ENCODE measurements at regions not wholly inside any gene's neighbourhood (a gene's known extent, or its start where the extent isn't known, plus 50 kb on each side); places are given as distances from the start of the nearest gene placed in this dataset.

DNA sequence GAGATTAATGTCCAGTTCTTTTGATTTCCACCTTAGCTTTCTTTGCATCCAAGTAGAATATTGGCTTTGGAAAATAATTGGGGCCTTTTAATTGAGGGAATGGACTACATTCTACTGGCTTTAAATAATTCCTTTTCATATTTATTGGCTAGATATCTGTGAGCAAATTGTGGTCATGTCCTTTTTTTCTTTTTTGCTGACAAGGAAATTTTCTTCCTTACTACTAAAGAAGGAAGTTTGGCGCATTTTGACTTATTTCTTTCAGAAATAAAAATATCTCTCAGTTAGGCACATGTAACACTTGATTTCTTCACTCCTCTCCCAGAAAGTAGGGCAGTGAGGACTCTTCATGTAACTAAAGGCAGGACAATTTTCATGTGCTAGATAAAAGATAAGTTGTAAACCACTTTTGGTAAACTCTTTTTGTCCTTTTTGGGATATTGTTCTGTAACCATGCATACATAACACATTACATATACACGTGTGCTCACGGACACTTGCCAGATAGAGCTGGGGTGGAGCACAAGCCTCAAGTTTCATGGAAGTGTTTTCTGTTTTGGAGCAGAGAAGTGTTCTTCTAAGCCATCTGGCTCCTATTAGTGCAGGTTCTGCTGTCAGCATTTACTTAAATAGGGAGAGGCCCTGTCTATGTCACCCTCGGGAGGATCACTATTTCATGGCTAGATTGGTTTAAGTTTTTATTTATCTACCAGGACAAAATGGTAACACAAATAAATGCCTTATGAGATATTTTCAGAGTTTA, 85.1 kb upstream of the LRIG3 start:
- TF ChIP-seq, protein P1, sequence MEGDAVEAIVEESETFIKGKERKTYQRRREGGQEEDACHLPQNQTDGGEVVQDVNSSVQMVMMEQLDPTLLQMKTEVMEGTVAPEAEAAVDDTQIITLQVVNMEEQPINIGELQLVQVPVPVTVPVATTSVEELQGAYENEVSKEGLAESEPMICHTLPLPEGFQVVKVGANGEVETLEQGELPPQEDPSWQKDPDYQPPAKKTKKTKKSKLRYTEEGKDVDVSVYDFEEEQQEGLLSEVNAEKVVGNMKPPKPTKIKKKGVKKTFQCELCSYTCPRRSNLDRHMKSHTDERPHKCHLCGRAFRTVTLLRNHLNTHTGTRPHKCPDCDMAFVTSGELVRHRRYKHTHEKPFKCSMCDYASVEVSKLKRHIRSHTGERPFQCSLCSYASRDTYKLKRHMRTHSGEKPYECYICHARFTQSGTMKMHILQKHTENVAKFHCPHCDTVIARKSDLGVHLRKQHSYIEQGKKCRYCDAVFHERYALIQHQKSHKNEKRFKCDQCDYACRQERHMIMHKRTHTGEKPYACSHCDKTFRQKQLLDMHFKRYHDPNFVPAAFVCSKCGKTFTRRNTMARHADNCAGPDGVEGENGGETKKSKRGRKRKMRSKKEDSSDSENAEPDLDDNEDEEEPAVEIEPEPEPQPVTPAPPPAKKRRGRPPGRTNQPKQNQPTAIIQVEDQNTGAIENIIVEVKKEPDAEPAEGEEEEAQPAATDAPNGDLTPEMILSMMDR (IDR thresholded peaks at IDR 0.05) = no peak
- TF ChIP-seq TCF7L2 (IDR thresholded peaks at IDR 0.05; ENCODE audit: low read depth, low read length) = no peak
- TF ChIP-seq, protein P2, sequence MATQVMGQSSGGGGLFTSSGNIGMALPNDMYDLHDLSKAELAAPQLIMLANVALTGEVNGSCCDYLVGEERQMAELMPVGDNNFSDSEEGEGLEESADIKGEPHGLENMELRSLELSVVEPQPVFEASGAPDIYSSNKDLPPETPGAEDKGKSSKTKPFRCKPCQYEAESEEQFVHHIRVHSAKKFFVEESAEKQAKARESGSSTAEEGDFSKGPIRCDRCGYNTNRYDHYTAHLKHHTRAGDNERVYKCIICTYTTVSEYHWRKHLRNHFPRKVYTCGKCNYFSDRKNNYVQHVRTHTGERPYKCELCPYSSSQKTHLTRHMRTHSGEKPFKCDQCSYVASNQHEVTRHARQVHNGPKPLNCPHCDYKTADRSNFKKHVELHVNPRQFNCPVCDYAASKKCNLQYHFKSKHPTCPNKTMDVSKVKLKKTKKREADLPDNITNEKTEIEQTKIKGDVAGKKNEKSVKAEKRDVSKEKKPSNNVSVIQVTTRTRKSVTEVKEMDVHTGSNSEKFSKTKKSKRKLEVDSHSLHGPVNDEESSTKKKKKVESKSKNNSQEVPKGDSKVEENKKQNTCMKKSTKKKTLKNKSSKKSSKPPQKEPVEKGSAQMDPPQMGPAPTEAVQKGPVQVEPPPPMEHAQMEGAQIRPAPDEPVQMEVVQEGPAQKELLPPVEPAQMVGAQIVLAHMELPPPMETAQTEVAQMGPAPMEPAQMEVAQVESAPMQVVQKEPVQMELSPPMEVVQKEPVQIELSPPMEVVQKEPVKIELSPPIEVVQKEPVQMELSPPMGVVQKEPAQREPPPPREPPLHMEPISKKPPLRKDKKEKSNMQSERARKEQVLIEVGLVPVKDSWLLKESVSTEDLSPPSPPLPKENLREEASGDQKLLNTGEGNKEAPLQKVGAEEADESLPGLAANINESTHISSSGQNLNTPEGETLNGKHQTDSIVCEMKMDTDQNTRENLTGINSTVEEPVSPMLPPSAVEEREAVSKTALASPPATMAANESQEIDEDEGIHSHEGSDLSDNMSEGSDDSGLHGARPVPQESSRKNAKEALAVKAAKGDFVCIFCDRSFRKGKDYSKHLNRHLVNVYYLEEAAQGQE (IDR thresholded peaks at IDR 0.05; ENCODE audit: insufficient read depth in 1 of 2, low read depth in 2 of 2, low read length in 1 of 2) = no peak
